Epidermal melanocyte (primary cell): ENCODE measurements at regions not wholly inside any gene's neighbourhood (a gene's known extent, or its start where the extent isn't known, plus 50 kb on each side); places are given as distances from the start of the nearest gene placed in this dataset.
A peak's percentile ranks its signal among the peaks of the same experiment; 100 is the strongest.

ENCODE experiments used
- DNase-seq: peaks from one replicate; pipeline ENCODE4 v3.0.0; 2011; ENCODE audit warnings: low spot score; ENCODE audit not compliant: insufficient read length

DNA sequence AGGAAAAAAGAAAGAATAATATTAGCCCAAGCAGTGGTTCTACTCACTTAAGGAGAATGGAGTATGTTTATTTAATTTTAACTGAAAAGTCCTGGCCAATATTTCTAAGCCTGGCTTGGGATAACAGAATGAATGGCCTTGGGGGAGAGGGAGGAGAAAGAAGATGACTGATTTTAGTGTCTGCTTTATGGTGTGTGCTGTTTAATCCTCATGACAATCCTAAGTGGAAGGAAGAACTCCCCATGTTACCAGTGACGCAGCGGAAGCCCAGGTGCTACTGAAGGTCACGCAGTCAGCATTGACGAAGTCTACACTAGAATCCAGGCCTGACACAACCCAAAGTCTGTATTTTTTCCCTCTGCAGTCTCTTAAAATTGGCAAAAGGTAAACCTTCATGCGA lies 50.5 kb downstream of the PALM2AKAP2 start:
- no peak for DNase-seq

- DNase-seq, result no peak
Observed at GRCh38 chr9:109831998-109832658, 52.1 kb downstream of the PALM2AKAP2 start.

GRCh38 chr9:109834855-109835254 lies 54.9 kb downstream of the PALM2AKAP2 start:
- no peak for DNase-seq

DNA sequence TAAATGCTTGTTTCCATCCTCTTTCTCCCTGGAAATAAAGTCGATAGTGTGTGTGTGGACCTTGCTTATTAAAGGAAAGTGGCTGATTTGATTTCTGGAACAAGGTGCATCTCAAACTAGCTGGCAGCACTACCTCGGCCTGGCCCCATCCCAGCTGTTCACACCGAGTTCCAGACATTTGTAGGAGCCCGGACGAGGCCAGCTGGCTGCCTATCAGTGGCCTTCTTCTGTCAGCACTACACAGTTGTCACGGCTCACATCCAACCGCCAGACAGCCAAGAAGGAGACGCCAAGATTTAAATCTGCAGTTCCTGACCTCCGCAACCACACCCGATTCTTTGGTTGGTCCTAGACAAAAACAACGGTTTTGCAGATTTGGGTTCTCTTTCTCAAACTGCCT lies 63.6 kb downstream of the PALM2AKAP2 start:
- no peak for DNase-seq

- no peak for DNase-seq
Observed at GRCh38 chr9:109845226-109845625, 65.2 kb downstream of the PALM2AKAP2 start.

- DNase-seq, result no peak
Observed at GRCh38 chr9:109846776-109847175, 66.8 kb downstream of the PALM2AKAP2 start.

GRCh38 chr9:109852556-109852955 lies 72.6 kb downstream of the PALM2AKAP2 start:
- no peak for DNase-seq

- DNase-seq, result no peak
Observed at GRCh38 chr9:109855540-109855939, 75.5 kb downstream of the PALM2AKAP2 start.

DNA sequence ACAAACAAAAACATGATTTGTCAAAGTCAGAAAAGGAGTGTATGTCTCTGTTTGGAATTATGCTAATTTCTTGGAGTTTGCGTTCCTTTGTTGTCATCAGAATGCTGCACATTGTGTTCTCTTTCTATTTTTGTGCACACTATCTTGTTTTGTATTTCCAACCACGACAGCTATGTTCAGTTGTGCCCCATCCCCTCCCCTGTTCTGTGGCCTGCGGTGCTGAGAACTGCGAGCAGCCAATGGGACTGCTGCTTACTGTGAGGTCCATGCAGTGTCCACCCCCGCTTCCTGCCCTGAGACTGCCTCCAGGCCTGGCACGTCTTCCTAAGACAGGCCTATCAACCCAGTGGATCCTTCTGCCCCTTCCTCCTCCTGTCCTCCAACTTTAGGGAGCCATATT lies 76.8 kb downstream of the PALM2AKAP2 start:
- DNase-seq, result no peak

GRCh38 chr9:109857336-109857735 lies 77.3 kb downstream of the PALM2AKAP2 start:
- DNase-seq, result no peak

DNA sequence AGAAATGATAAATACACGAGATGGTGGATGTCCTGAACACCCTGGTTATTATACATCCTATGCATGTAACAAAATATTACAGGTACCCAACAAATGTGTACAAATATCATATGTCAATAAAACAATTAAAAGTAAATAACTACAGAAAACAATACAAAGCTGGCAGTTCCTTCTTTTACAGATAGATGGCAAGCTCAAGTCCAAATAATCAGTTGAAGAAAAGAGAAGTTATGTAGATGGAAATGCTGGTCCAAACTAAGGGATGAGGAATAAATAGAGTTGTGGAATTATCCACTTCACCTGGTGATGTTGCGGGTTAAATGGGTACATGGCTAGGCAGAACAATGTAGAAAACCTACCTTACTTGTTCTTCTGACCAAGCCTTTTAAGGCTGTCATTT lies 79.4 kb downstream of the PALM2AKAP2 start:
- DNase-seq, result no peak

DNA sequence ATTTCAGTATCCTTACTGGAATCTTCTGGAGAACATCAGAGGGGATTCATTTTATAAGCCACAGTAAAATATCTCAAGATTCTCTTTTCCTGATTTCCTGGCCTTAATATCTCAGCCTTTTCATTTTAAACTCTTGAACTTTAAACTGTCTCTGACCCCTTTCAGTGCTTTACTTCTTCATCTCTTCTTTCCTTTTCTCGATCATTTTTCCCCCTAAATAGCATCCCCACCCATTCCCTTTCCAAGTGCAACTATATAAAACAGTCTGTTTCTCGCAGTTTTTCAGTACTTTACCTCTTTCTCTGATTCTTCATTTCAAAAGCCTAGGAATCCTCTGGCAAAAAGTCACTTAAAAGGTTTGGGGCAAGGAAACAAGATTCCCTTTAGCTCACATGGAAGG lies 80.5 kb downstream of the PALM2AKAP2 start:
- no peak for DNase-seq

DNA sequence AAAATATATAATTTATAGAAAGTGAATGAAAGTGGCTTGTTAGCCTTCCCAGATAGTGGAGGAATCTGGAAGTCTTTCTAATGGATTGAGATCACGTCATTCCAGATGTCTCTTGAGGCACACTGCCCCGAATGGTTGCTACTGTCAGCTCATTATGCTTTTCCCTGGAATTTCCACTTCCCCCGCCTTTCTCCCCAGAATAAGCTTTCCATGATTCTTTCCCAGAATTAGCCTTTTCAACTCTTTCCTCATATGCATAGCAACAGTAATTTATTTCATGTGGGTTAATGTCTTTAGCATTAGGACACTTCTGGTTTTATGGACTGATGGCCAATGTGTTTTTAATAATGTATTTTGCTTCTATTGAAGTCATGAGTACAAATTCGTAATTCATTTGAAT lies 81.5 kb downstream of the PALM2AKAP2 start:
- DNase-seq, result peak; percentile 24

DNA sequence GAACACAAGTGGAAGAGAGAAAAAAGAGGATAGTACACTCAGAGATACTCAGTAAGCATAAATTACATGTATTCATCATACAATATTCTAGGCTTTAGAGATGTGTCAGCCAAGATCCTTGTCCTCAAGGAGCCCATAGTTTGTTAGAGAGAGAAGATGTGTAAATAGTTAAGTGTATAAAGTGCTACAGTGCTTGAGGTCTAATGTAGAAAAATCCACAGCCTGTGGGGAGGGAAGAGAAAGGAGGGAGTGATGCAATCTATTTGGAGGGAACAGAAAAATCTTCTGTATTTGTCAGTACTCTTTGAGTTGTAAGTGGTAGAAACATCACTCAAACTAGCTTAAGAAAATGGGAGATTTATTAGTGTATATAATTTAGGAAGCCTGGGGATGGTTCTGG lies 81.9 kb downstream of the PALM2AKAP2 start:
- DNase-seq, result no peak

DNA sequence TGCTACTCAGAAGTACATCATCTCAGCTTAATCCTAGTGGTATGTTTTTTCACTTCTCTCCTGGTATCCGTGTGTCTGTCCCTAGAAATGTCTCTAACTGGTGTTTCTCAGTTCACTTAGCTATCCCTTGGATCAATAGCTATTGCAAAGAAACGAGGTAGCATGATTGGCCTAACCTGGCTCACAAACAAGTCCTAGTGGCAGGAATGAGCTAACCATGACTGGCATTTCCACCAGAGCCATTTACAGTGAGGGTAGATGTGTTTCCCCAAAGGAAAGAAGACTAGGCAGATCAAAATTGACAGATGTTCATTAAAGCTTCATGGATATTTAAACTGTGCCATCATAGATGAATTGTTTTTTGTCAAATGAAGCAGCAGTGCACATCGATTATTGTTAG lies 82.5 kb downstream of the PALM2AKAP2 start:
- DNase-seq, result no peak

GRCh38 chr9:109863961-109864360 lies 84.0 kb downstream of the PALM2AKAP2 start:
- no peak for DNase-seq

GRCh38 chr9:109865521-109865920 lies 85.5 kb downstream of the PALM2AKAP2 start:
- DNase-seq, result no peak

DNA sequence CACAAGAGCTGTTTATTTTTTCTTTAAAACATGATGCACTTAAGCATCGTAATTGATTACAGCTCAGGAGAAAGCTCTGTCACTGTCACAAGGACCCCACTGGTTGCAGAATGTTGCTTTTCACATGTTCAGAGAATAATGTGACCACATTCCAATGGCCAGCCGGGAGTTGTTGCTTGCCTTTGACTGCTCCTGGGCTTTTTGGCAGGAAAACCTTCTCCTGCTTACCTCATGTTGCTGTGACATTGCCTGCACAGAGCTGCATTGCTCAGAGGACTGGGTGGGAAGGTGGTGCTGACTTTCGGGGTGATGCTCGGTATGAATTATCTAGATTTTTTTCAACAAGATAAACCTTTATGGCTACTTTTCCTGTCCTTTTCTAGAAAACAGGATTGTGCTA lies 88.2 kb downstream of the PALM2AKAP2 start:
- DNase-seq, result no peak

- no peak for DNase-seq
Observed at GRCh38 chr9:109868722-109869121, 88.7 kb downstream of the PALM2AKAP2 start.

DNA sequence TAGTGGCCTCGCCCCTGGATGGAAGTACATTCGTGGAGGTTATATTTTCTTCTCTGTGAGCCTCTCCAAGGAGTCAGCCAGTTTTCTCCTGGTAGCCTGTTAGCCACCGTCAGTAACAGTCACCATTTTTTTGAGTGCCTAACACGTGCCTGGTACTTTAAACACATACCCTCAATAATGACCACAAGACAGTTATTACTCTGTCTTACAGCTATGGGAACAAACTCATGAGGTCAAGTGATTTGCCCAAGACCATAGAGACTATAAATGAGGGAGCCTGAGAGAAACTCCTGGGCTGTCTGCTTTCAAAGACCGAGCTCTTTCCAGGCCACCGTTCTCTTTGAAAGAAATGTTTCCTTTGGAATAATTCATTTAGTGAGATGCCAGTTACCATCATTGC lies 90.4 kb downstream of the PALM2AKAP2 start:
- no peak for DNase-seq

GRCh38 chr9:109872901-109873300 lies 92.9 kb downstream of the PALM2AKAP2 start:
- DNase-seq, result no peak

GRCh38 chr9:109875495-109876129 lies 95.6 kb downstream of the PALM2AKAP2 start:
- no peak for DNase-seq
